Activated CD4-positive, alpha-beta memory T cell treated with anti-CD3 and anti-CD28 coated beads, Interleukin-2, amount 10 ng/mL, durations not matched to agents 7 days and 5 days (primary cell): ENCODE measurements at regions not wholly inside any gene's neighbourhood (a gene's known extent, or its start where the extent isn't known, plus 50 kb on each side); places are given as distances from the start of the nearest gene placed in this dataset.

Experiments used
- CTCF ChIA-PET: fragments of 350-600 bp; sonication (Branson Sonifier 250); formaldehyde crosslinking; loops from one replicate; lab custom pipeline; 2021; ENCODE audit warnings: antibody characterized with exemption, inconsistent platforms; lab: Charles Lee
- POLR2A ChIA-PET: fragments of 350-600 bp; sonication (Branson Sonifier 250); formaldehyde crosslinking; loops from one replicate; lab custom pipeline; 2021; ENCODE audit warnings: antibody characterized with exemption; lab: Charles Lee
- DNase-seq: peaks from one replicate; pipeline ENCODE4 v3.0.0-alpha.2; 2020
- H3K27ac Mint-ChIP-seq: one replicate; pipeline ENCODE4 v1.8.0; 2021; ENCODE audit warnings: mild to moderate bottlenecking, mixed read lengths
- H3K27me3 Mint-ChIP-seq: one replicate; pipeline ENCODE4 v1.8.0; 2021; ENCODE audit warnings: mixed read lengths
- H3K36me3 Mint-ChIP-seq: one replicate; pipeline ENCODE4 v1.8.0; 2021; ENCODE audit warnings: low read depth, mixed read lengths
- H3K4me1 Mint-ChIP-seq: one replicate; pipeline ENCODE4 v1.8.0; 2021; ENCODE audit warnings: mixed read lengths
- H3K4me3 Mint-ChIP-seq: one replicate; pipeline ENCODE4 v1.8.0; 2021; ENCODE audit warnings: mild to moderate bottlenecking, mixed read lengths
- H3K9me3 Mint-ChIP-seq: one replicate; pipeline ENCODE4 v1.8.0; 2021; ENCODE audit warnings: mixed read lengths

- Mint-ChIP-seq H3K36me3 (no peaks in the 10 kb centered on the region), H3K4me3 (no peak overlapping the region), H3K9me3 (no peaks in the 10 kb centered on the region), H3K27me3 (no peaks in the 10 kb centered on the region), H3K27ac (no peak overlapping the region), H3K4me1 (no peaks in the 10 kb centered on the region)
- CTCF ChIA-PET: no interaction called here
- POLR2A ChIA-PET: no interaction called here
- DNase-seq: no peak
Measured at GRCh38 chr18:43414006-43414405, 136.7 kb upstream of the SYT4 start.

GRCh38 chr18:43420091-43420490, 142.8 kb upstream of the SYT4 start:
- no peak overlapping the region for H3K27ac Mint-ChIP-seq
- no peak for DNase-seq
- H3K4me1 Mint-ChIP-seq: no peaks in the 10 kb centered on the region
- CTCF ChIA-PET: no interaction called here
- H3K9me3 Mint-ChIP-seq: no peaks in the 10 kb centered on the region
- H3K36me3 Mint-ChIP-seq: no peaks in the 10 kb centered on the region
- POLR2A ChIA-PET: no interaction called here
- H3K27me3 Mint-ChIP-seq: no peaks in the 10 kb centered on the region
- H3K4me3 Mint-ChIP-seq: no peak overlapping the region

GRCh38 chr18:43420950-43421349, 143.7 kb upstream of the SYT4 start:
- no peak overlapping the region for H3K27ac Mint-ChIP-seq
- no peak overlapping the region for H3K4me3 Mint-ChIP-seq
- no peaks in the 10 kb centered on the region for H3K4me1 Mint-ChIP-seq

GRCh38 chr18:43422518-43422917, 145.2 kb upstream of the SYT4 start:
- no peak for DNase-seq
- POLR2A ChIA-PET: no interaction called here
- H3K36me3 Mint-ChIP-seq: no peaks in the 10 kb centered on the region
- H3K27me3 Mint-ChIP-seq: no peaks in the 10 kb centered on the region
- H3K27ac Mint-ChIP-seq: no peak overlapping the region
- H3K4me3 Mint-ChIP-seq: no peak overlapping the region
- H3K9me3 Mint-ChIP-seq: no peaks in the 10 kb centered on the region
- CTCF ChIA-PET: no interaction called here
- no peaks in the 10 kb centered on the region for H3K4me1 Mint-ChIP-seq

More at GRCh38 chr18:43420950-43421349, 143.7 kb upstream of the SYT4 start:
- ChIA-PET CTCF (no interaction called here), POLR2A (no interaction called here)
- Mint-ChIP-seq H3K9me3 (no peaks in the 10 kb centered on the region), H3K36me3 (no peaks in the 10 kb centered on the region), H3K27me3 (no peaks in the 10 kb centered on the region)
- no peak for DNase-seq

- Mint-ChIP-seq H3K27me3 (no peaks in the 10 kb centered on the region), H3K36me3 (no peaks in the 10 kb centered on the region), H3K27ac (no peak overlapping the region), H3K9me3 (peaks cover 14% of the 10 kb centered on the region), H3K4me3 (no peak overlapping the region), H3K4me1 (no peaks in the 10 kb centered on the region)
- POLR2A ChIA-PET: no interaction called here
- DNase-seq: no peak
- CTCF ChIA-PET: no interaction called here
Measured at GRCh38 chr18:43435851-43436250, 158.6 kb upstream of the SYT4 start.

GRCh38 chr18:43442131-43442530, 164.8 kb upstream of the SYT4 start:
- CTCF ChIA-PET: no interaction called here
- Mint-ChIP-seq H3K9me3 (peaks cover 22% of the 10 kb centered on the region), H3K4me1 (no peaks in the 10 kb centered on the region)

GRCh38 chr18:43442571-43442970, 165.3 kb upstream of the SYT4 start:
- H3K36me3 Mint-ChIP-seq: no peaks in the 10 kb centered on the region
- DNase-seq: no peak
- no peaks in the 10 kb centered on the region for H3K27me3 Mint-ChIP-seq
- H3K4me3 Mint-ChIP-seq: no peak overlapping the region
- ChIA-PET CTCF (no interaction called here), POLR2A (no interaction called here)
- H3K9me3 Mint-ChIP-seq: peaks cover 22% of the 10 kb centered on the region
- no peak overlapping the region for H3K27ac Mint-ChIP-seq
- H3K4me1 Mint-ChIP-seq: no peaks in the 10 kb centered on the region

More at GRCh38 chr18:43442131-43442530, 164.8 kb upstream of the SYT4 start:
- Mint-ChIP-seq H3K27ac (no peak overlapping the region), H3K4me3 (no peak overlapping the region), H3K36me3 (no peaks in the 10 kb centered on the region), H3K27me3 (no peaks in the 10 kb centered on the region)
- POLR2A ChIA-PET: no interaction called here
- no peak for DNase-seq

GRCh38 chr18:43465483-43465882, 188.2 kb upstream of the SYT4 start:
- no peak overlapping the region for H3K27ac Mint-ChIP-seq
- no peak for DNase-seq
- POLR2A ChIA-PET: no interaction called here
- no peaks in the 10 kb centered on the region for H3K36me3 Mint-ChIP-seq
- H3K9me3 Mint-ChIP-seq: peaks cover 22% of the 10 kb centered on the region
- CTCF ChIA-PET: no interaction called here
- no peak overlapping the region for H3K4me3 Mint-ChIP-seq
- H3K4me1 Mint-ChIP-seq: no peaks in the 10 kb centered on the region
- H3K27me3 Mint-ChIP-seq: no peaks in the 10 kb centered on the region

GRCh38 chr18:43471873-43472272, 194.6 kb upstream of the SYT4 start:
- POLR2A ChIA-PET: no interaction called here
- H3K9me3 Mint-ChIP-seq: peaks cover 4% of the 10 kb centered on the region
- DNase-seq: no peak
- H3K27me3 Mint-ChIP-seq: no peaks in the 10 kb centered on the region
- H3K4me1 Mint-ChIP-seq: no peaks in the 10 kb centered on the region
- no peaks in the 10 kb centered on the region for H3K36me3 Mint-ChIP-seq
- CTCF ChIA-PET: no interaction called here
- H3K27ac Mint-ChIP-seq: no peak overlapping the region
- no peak overlapping the region for H3K4me3 Mint-ChIP-seq

- Mint-ChIP-seq H3K9me3 (peaks cover 13% of the 10 kb centered on the region), H3K4me3 (no peak overlapping the region), H3K36me3 (no peaks in the 10 kb centered on the region), H3K27ac (no peak overlapping the region), H3K27me3 (no peaks in the 10 kb centered on the region), H3K4me1 (no peaks in the 10 kb centered on the region)
- DNase-seq: no peak
- ChIA-PET CTCF (no interaction called here), POLR2A (no interaction called here)
Measured at GRCh38 chr18:43481069-43481468, 203.8 kb upstream of the SYT4 start.

- POLR2A ChIA-PET: no interaction called here
- CTCF ChIA-PET: no interaction called here
- no peaks in the 10 kb centered on the region for H3K27me3 Mint-ChIP-seq
- no peaks in the 10 kb centered on the region for H3K4me1 Mint-ChIP-seq
- no peaks in the 10 kb centered on the region for H3K36me3 Mint-ChIP-seq
- DNase-seq: no peak
- no peak overlapping the region for H3K4me3 Mint-ChIP-seq
- H3K9me3 Mint-ChIP-seq: peaks cover 19% of the 10 kb centered on the region
- no peak overlapping the region for H3K27ac Mint-ChIP-seq
Measured at GRCh38 chr18:43482136-43482535, 204.8 kb upstream of the SYT4 start.

GRCh38 chr18:43482600-43482999, 205.3 kb upstream of the SYT4 start:
- no peak for DNase-seq
- H3K4me3 Mint-ChIP-seq: no peak overlapping the region
- H3K36me3 Mint-ChIP-seq: no peaks in the 10 kb centered on the region
- POLR2A ChIA-PET: no interaction called here
- H3K27me3 Mint-ChIP-seq: no peaks in the 10 kb centered on the region
- no peak overlapping the region for H3K27ac Mint-ChIP-seq
- H3K9me3 Mint-ChIP-seq: peaks cover 19% of the 10 kb centered on the region
- CTCF ChIA-PET: no interaction called here
- H3K4me1 Mint-ChIP-seq: no peaks in the 10 kb centered on the region

- Mint-ChIP-seq H3K4me1 (no peaks in the 10 kb centered on the region), H3K36me3 (no peaks in the 10 kb centered on the region), H3K9me3 (peaks cover 21% of the 10 kb centered on the region), H3K27me3 (no peaks in the 10 kb centered on the region), H3K4me3 (no peak overlapping the region), H3K27ac (no peak overlapping the region)
- ChIA-PET CTCF (no interaction called here), POLR2A (no interaction called here)
- DNase-seq: no peak
Measured at GRCh38 chr18:43484710-43485109, 207.4 kb upstream of the SYT4 start.

GRCh38 chr18:43485545-43485963, 208.3 kb upstream of the SYT4 start:
- H3K9me3 Mint-ChIP-seq: peaks cover 21% of the 10 kb centered on the region
- no peaks in the 10 kb centered on the region for H3K36me3 Mint-ChIP-seq
- no peaks in the 10 kb centered on the region for H3K4me1 Mint-ChIP-seq
- DNase-seq: no peak
- POLR2A ChIA-PET: no interaction called here
- H3K27ac Mint-ChIP-seq: no peak overlapping the region
- H3K4me3 Mint-ChIP-seq: no peak overlapping the region
- CTCF ChIA-PET: no interaction called here
- H3K27me3 Mint-ChIP-seq: no peaks in the 10 kb centered on the region

GRCh38 chr18:43486462-43486861, 209.2 kb upstream of the SYT4 start:
- POLR2A ChIA-PET: no interaction called here
- H3K27ac Mint-ChIP-seq: no peak overlapping the region
- CTCF ChIA-PET: no interaction called here
- no peaks in the 10 kb centered on the region for H3K27me3 Mint-ChIP-seq
- no peak for DNase-seq
- peaks cover 19% of the 10 kb centered on the region for H3K9me3 Mint-ChIP-seq
- H3K4me3 Mint-ChIP-seq: no peak overlapping the region
- H3K4me1 Mint-ChIP-seq: no peaks in the 10 kb centered on the region
- H3K36me3 Mint-ChIP-seq: no peaks in the 10 kb centered on the region
